Astrocyte of the spinal cord (primary cell): ENCODE measurements at regions not wholly inside any gene's neighbourhood (a gene's known extent, or its start where the extent isn't known, plus 50 kb on each side); places are given as distances from the start of the nearest gene placed in this dataset.

Experiments
- DNase-seq: peaks from one replicate; pipeline ENCODE4 v3.0.0; 2011; ENCODE audit warnings: low read depth, low spot score
- H3K4me3 ChIP-seq: 2 replicates; pipeline ENCODE4 v1.5.1; 2011; ENCODE audit warnings: low read depth, mild to moderate bottlenecking, low read length, moderate library complexity
- in situ Hi-C: cut with HindIII; loops from 2 replicates; pipeline ENCODE4 v1.10.0; 2017; ENCODE audit warnings: low sequenced_read_pairs
- TF ChIP-seq, protein P1 (sequence below): IDR thresholded peaks from 2 replicates; pipeline ENCODE4 v1.5.1; 2012; ENCODE audit warnings: low read depth, mild to moderate bottlenecking, low read length, inconsistent platforms

- TF ChIP-seq, protein P1, sequence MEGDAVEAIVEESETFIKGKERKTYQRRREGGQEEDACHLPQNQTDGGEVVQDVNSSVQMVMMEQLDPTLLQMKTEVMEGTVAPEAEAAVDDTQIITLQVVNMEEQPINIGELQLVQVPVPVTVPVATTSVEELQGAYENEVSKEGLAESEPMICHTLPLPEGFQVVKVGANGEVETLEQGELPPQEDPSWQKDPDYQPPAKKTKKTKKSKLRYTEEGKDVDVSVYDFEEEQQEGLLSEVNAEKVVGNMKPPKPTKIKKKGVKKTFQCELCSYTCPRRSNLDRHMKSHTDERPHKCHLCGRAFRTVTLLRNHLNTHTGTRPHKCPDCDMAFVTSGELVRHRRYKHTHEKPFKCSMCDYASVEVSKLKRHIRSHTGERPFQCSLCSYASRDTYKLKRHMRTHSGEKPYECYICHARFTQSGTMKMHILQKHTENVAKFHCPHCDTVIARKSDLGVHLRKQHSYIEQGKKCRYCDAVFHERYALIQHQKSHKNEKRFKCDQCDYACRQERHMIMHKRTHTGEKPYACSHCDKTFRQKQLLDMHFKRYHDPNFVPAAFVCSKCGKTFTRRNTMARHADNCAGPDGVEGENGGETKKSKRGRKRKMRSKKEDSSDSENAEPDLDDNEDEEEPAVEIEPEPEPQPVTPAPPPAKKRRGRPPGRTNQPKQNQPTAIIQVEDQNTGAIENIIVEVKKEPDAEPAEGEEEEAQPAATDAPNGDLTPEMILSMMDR = no peak
- no peak for DNase-seq
- in situ Hi-C loops = no loop called here
- no peak overlapping the region for H3K4me3 ChIP-seq
These were observed 366.4 kb downstream of the PSAT1 start for GRCh38 chr9:78663369-78663768.

GRCh38 chr9:78664370-78664769 is 367.4 kb downstream of the PSAT1 start:
- TF ChIP-seq, protein P1 = no peak
- no peak for DNase-seq
- H3K4me3 ChIP-seq = no peak overlapping the region
- in situ Hi-C loops = no loop called here

DNA sequence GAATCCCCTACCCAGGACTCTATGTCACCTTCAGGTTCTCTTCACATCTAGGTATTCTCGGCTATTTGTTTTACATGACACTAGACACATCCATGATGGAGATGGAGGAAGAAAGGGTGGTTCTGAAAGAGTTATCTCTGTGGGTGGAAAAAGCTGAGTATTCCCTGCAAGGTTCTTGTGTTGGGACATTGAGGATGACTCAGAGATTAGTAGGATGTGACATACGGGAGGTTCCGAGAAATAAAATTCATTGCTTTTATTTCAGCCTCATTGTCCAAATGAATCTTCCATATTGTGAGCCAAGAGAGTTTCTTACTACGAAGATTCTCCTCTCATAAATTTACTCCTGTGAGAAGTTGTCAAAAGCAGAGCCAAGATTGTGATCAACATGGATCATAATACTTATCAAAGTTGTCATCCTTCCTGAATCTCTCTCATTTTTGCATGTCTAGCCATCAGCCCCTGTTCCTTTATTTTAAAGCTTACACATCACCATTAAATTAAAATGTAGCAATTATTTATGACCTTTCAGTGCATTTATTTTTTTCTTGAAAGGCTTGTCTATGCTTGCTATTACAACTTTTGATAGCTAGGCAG is 370.0 kb downstream of the PSAT1 start:
- TF ChIP-seq, protein P1 = no peak
- in situ Hi-C loops = no loop called here
- no peak overlapping the region for H3K4me3 ChIP-seq
- DNase-seq = no peak

- TF ChIP-seq, protein P1 = no peak
- no peak for DNase-seq
- in situ Hi-C loops = no loop called here
These were observed 371.4 kb downstream of the PSAT1 start for GRCh38 chr9:78668148-78668832.

DNA sequence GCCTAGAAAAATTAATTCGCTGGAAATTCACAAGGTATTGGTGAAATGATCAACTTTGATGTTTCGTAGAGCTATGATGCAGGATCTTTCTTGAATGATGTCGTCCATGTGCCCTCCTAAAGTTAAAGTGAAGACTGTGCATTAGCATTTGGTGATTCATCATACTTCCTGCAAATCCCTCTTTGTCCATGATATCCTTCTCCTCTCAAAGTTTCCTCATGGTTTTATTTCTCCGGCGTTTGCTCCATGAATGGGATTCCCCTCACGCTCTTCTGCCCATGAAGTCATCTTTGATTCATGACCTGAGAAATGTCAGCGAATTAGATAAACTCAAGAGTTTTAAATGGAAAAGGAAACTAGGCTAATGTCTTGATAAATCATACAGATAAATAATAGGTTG is 372.7 kb downstream of the PSAT1 start:
- DNase-seq = no peak
- H3K4me3 ChIP-seq = no peak overlapping the region
- in situ Hi-C loops = no loop called here
- TF ChIP-seq, protein P1 = no peak

More at GRCh38 chr9:78668148-78668832, 371.4 kb downstream of the PSAT1 start:
- no peak overlapping the region for H3K4me3 ChIP-seq

DNA sequence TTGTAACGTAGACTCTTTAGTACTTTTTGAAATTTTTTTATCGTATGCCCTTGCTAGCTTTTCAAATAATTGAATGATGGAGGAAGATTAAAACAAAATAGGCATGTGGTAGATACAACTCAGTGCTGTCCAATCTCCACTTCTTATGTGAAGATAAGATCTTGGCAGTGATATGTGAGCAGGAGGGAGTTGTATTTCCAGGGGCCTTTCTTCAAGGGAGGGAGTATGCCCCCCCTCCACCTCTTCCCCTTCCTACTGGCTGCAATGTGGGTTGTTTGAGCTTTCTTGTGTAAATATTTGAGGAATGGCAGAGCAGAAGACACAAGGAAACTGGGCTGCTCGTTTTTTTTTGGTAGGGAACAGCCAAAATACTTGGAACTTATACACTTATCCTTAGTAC is 374.9 kb downstream of the PSAT1 start:
- in situ Hi-C loops = no loop called here
- DNase-seq = no peak
- H3K4me3 ChIP-seq = no peak overlapping the region
- TF ChIP-seq, protein P1 = no peak
